Keratinocyte (primary cell): ENCODE measurements at regions not wholly inside any gene's neighbourhood (a gene's known extent, or its start where the extent isn't known, plus 50 kb on each side); places are given as distances from the start of the nearest gene placed in this dataset.

ENCODE experiments used
- EZH2 ChIP-seq: IDR thresholded peaks from one replicate; pipeline ENCODE4 v1.6.1; 2012; ENCODE audit warnings: inconsistent platforms, mild to moderate bottlenecking, low read length, moderate library complexity
- TF ChIP-seq, protein P1 (sequence below), 3 experiments: IDR thresholded peaks in 1 of 3; conservative IDR thresholded peaks in 1 of 3; optimal IDR thresholded peaks in 1 of 3; 2 replicates in 2 of 3; 3 replicates in 1 of 3; pipeline versions ENCODE3 to v1.5.1; 2011; ENCODE audit warnings: low read length in 3 of 3, mild to moderate bottlenecking in 3 of 3, moderate library complexity in 2 of 3, control low read depth in 1 of 3, inconsistent platforms in 1 of 3; ENCODE audit not compliant: insufficient read depth in 2 of 3; ENCODE audit errors: extremely low read depth in 1 of 3

DNA sequence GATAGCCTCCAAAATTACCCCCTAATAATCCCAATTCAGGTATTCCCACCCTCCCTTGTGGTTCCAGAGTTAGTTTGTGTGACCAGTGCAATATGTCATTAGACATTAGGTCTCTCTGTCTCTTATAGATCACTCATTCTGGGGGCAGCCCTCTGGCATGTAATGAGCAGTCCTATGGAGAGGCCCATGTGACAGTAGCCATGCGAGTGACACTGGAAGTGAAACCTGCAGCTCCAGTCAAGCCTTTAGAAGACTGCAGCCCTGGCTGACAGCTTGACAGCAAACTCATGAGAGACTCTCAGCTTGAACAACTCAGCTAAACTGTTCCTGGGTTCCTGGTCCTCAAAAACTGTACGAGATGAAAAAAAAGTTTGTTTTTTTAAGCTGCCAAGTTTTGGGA lies 54.0 kb upstream of the HSPB3 start:
- no peak for TF ChIP-seq EZH2
- TF ChIP-seq, protein P1, sequence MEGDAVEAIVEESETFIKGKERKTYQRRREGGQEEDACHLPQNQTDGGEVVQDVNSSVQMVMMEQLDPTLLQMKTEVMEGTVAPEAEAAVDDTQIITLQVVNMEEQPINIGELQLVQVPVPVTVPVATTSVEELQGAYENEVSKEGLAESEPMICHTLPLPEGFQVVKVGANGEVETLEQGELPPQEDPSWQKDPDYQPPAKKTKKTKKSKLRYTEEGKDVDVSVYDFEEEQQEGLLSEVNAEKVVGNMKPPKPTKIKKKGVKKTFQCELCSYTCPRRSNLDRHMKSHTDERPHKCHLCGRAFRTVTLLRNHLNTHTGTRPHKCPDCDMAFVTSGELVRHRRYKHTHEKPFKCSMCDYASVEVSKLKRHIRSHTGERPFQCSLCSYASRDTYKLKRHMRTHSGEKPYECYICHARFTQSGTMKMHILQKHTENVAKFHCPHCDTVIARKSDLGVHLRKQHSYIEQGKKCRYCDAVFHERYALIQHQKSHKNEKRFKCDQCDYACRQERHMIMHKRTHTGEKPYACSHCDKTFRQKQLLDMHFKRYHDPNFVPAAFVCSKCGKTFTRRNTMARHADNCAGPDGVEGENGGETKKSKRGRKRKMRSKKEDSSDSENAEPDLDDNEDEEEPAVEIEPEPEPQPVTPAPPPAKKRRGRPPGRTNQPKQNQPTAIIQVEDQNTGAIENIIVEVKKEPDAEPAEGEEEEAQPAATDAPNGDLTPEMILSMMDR (optimal IDR thresholded peaks at IDR 0.05 in 1 of 3, IDR thresholded peaks at IDR 0.05 in 1 of 3, conservative IDR thresholded peaks at IDR 0.05 in 1 of 3; ENCODE audit: extremely low read depth in 1 of 3, insufficient read depth in 2 of 3, low read length in 3 of 3): no peak
